HEK293T (cell line): ENCODE measurements at regions not wholly inside any gene's neighbourhood (a gene's known extent, or its start where the extent isn't known, plus 50 kb on each side); places are given as distances from the start of the nearest gene placed in this dataset.
"Not testable (repeated sequence)": the region's sequence is repeated elsewhere in the genome, so short reads cannot be mapped to it uniquely, and the experiment has no call there.

Source experiments
- CTCF ChIA-PET: fragments of 350-600 bp; formaldehyde crosslinking; extraction: SDS; loops from one replicate; lab custom pipeline; 2021; ENCODE audit warnings: antibody characterized with exemption, inconsistent platforms; lab: Yijun Ruan, JAX
- POLR2A ChIA-PET: fragments of 350-600 bp; formaldehyde crosslinking; extraction: SDS; loops from one replicate; lab custom pipeline; 2020; ENCODE audit warnings: antibody characterized with exemption, inconsistent platforms; lab: Yijun Ruan, JAX
- DNase-seq: peaks from one replicate; pipeline ENCODE4 v3.0.0; 2012; ENCODE audit warnings: mixed read lengths; ENCODE audit errors: extremely low spot score
- ARNT ChIP-seq: fragments of 450-650 bp; IDR thresholded peaks from 2 replicates; pipeline ENCODE4 v1.6.1; 2017; ENCODE audit warnings: mild to moderate bottlenecking
- BHLHE40 ChIP-seq: fragments of 450-650 bp; IDR thresholded peaks from 2 replicates; pipeline ENCODE4 v1.6.1; 2016; ENCODE audit warnings: mild to moderate bottlenecking, moderate library complexity, borderline replicate concordance
- CTBP1 ChIP-seq: fragments of 450-650 bp; IDR thresholded peaks from 2 replicates; pipeline ENCODE4 v1.6.1; 2016; ENCODE audit warnings: borderline replicate concordance
- ELF4 ChIP-seq: fragments of 450-650 bp; IDR thresholded peaks from 2 replicates; pipeline ENCODE4 v1.6.1; 2017; ENCODE audit warnings: antibody characterized with exemption
- FOXA1 ChIP-seq: fragments of 450-650 bp; IDR thresholded peaks from 2 replicates; pipeline ENCODE4 v1.6.1; 2016; ENCODE audit warnings: mild to moderate bottlenecking
- FOXK2 ChIP-seq: fragments of 450-650 bp; IDR thresholded peaks from 2 replicates; pipeline ENCODE4 v1.6.1; 2016; ENCODE audit warnings: mild to moderate bottlenecking
- FOXM1 ChIP-seq: fragments of 450-650 bp; IDR thresholded peaks from 2 replicates; pipeline ENCODE4 v1.6.1; 2017; ENCODE audit warnings: mild to moderate bottlenecking, borderline replicate concordance
- HDGF ChIP-seq: fragments of 450-650 bp; IDR thresholded peaks from 2 replicates; pipeline ENCODE4 v1.6.1; 2017; ENCODE audit warnings: antibody characterized with exemption, borderline replicate concordance
- L3MBTL2 ChIP-seq: fragments of 450-650 bp; conservative IDR thresholded peaks from 2 replicates; pipeline ENCODE4 v1.6.1; 2016; ENCODE audit warnings: mild to moderate bottlenecking
- LEF1 ChIP-seq: fragments of 450-650 bp; IDR thresholded peaks from 2 replicates; pipeline ENCODE4 v1.6.1; 2017; ENCODE audit warnings: mild to moderate bottlenecking, borderline replicate concordance
- NFRKB ChIP-seq: fragments of 450-650 bp; IDR thresholded peaks from 2 replicates; pipeline ENCODE4 v1.6.1; 2016; ENCODE audit warnings: mild to moderate bottlenecking, moderate library complexity
- SP1 ChIP-seq: fragments of 450-650 bp; IDR thresholded peaks from 2 replicates; pipeline ENCODE4 v1.6.1; 2017
- SUZ12 ChIP-seq: fragments of 450-650 bp; IDR thresholded peaks from 2 replicates; pipeline ENCODE4 v1.6.1; 2016; ENCODE audit warnings: mild to moderate bottlenecking
- TARDBP ChIP-seq: fragments of 450-650 bp; IDR thresholded peaks from 2 replicates; pipeline ENCODE4 v1.6.1; 2016
- ZNF384 ChIP-seq: fragments of 450-650 bp; IDR thresholded peaks from 2 replicates; pipeline ENCODE4 v1.6.1; 2016
- TF ChIP-seq, protein P1 (sequence below): fragments of 450-650 bp; IDR thresholded peaks from 2 replicates; pipeline ENCODE4 v1.6.1; 2016

DNA sequence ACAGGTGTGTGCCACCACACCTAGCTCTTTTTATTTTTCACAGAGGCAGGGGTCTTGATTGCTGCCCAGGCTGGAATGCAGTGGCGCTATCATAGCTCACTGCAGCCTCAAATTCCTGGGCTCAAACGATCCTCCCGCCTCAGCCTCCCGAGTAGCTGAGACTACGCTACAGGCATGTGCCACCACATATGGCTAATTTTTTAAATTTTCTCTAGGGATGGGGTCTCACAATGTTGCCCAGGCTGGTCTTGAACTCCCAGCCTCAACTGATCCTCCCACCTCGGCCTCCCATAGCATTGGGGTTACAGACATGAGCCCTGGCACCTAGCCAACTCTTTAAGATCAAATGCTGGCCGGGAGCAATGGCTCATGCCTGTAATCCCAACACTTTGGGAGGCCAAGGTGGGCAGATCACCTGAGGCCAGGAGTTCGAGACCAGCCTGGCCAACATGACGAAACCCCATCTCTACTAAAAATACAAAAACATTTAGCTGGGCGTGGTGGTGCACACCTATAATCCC is 50.6 kb upstream of the MYL10 start:
- CTCF ChIA-PET, POLR2A ChIA-PET, DNase-seq: not testable (repeated sequence)

DNA sequence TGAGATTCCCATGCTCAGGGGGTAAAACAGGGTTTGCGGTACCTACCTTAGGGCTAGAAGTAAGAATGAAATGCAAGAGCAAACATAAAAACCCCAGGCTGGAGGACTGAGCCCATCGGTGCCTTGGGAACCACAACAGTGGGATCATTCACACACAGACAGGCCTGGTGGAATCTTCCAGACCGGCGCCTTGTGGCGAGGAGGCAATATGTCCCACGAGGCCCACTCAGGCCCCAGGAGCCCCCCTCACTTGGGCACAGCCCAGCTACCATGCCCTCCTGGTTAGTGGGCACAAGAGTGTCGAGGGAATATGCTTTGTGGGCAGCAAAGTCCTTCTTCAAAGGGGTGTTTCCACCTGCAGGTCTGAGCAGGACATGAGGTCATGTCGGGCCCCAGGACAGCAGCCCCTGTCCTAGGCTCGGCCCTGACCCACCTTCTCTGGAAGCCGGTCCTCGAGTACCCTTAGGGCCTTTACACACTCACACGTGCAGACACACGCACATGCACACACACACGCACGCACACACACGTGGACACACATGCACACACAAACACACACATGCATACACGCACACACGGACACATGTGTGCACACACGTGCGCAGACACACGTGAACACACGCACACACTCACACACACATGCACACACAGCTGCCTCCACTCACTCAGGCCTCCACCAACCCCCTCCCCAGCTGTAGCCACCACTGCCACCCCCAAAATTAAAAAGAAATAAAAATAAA is 51.5 kb upstream of the MYL10 start:
- ChIA-PET CTCF (interaction anchor here (1.5 kb wide), 1 partner anchor 13 kb away, joined by 5 read pairs; no protein-coding TSS in a partner anchor), POLR2A (no interaction called here)
- TF ChIP-seq TARDBP (no peak), LEF1 (no peak), L3MBTL2 (no peak), CTBP1 (no peak), NFRKB (no peak), SP1 (no peak), ELF4 (no peak), FOXK2 (no peak), BHLHE40 (no peak), SUZ12 (no peak), ZNF384 (no peak), ARNT (no peak), HDGF (no peak), FOXM1 (no peak), FOXA1 (no peak)
- TF ChIP-seq, protein P1, sequence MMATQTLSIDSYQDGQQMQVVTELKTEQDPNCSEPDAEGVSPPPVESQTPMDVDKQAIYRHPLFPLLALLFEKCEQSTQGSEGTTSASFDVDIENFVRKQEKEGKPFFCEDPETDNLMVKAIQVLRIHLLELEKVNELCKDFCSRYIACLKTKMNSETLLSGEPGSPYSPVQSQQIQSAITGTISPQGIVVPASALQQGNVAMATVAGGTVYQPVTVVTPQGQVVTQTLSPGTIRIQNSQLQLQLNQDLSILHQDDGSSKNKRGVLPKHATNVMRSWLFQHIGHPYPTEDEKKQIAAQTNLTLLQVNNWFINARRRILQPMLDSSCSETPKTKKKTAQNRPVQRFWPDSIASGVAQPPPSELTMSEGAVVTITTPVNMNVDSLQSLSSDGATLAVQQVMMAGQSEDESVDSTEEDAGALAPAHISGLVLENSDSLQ: no peak
- DNase-seq: no peak

DNA sequence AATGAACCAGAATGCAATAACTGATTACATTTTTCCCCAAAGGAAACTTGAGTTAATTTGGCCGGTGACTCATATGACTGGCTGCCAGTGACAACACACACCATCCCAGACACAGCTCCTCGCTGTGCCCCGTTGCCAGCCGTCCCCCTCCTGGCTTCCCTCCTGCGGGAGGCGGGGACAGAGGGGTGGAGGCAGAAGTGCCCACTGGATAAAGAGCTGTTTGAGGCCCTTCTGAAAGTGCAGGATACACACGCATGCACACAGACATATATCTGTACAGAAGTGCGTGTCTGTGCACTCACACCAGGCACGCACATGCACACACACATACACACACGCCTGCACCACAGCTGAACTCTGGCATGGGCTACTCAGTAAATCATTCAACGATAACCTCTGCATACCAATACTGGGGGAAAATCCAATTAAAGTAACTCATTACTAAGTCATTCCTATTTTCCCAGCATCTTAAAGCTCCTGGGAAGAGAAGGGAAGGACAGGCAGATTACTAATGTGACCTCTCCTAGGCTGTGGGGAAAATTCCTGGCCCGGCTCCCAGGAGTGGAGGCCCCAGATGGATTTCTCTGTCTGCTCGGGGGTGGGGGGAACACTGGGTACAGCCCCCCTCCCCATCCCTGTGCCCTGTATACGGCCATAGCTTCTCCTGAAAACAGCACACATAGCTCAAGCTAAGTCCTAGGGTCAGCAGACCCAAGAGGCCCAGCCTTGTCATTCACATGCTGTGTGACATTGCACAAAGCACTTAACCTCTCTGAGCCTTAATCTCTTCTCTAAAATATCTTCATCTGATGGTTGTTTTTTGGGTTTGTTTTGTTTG is 52.3 kb upstream of the MYL10 start:
- POLR2A ChIA-PET: no interaction called here
- DNase-seq: no peak
- CTCF ChIA-PET: interaction anchor here (1.5 kb wide), 1 partner anchor 13 kb away, joined by 5 read pairs; no protein-coding TSS in a partner anchor
- TF ChIP-seq FOXM1: no peak
- TF ChIP-seq ZNF384: no peak
- TF ChIP-seq SUZ12: no peak
- no peak for TF ChIP-seq ELF4
- no peak for TF ChIP-seq ARNT
- no peak for TF ChIP-seq HDGF
- no peak for TF ChIP-seq NFRKB
- TF ChIP-seq CTBP1: no peak
- TF ChIP-seq, protein P1: no peak
- TF ChIP-seq LEF1: no peak
- TF ChIP-seq L3MBTL2: no peak
- no peak for TF ChIP-seq SP1
- TF ChIP-seq FOXK2: no peak
- no peak for TF ChIP-seq TARDBP

DNA sequence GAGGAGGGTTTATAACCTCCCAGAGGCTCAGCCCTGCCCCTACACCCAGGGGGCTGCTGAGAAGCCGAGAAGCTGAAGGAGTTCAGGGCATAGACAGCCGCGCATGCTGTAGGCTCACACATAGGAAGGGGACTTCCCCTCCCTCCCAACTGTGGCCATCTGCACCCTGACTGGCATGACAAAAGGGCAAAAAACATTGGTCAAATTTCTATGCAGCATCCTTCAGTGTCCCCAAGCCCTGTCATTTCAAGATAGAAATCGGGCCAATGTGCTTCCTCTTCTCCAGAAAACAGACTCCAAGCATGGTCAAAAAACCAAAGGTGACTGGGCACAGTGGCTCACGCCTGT is 55.9 kb upstream of the MYL10 start:
- ChIA-PET CTCF (no interaction called here), POLR2A (no interaction called here)
- TF ChIP-seq ZNF384: no peak
- TF ChIP-seq TARDBP: no peak
- TF ChIP-seq SUZ12: no peak
- TF ChIP-seq, protein P1: no peak
- no peak for TF ChIP-seq NFRKB
- no peak for TF ChIP-seq ELF4
- no peak for TF ChIP-seq SP1
- TF ChIP-seq HDGF: no peak
- no peak for TF ChIP-seq L3MBTL2
- no peak for DNase-seq

DNA sequence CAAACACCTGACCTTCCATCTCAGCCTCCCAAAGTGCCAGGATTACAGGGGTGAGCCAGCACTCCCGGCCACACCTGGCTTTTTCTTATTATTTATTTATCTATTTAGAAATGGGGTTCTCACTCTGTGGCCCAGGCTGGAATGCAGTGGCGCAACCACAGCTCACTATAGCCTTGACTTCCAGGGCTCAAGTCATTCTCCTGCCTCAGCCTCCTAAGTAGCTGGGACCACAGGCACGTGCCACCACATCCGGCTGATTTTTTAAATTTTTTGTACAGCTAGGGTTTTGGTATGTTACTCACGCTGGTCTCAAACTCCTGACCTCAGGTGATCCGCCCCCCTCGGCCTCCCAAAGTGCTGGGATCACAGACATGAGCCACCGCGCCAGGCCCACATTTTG is 56.9 kb upstream of the MYL10 start:
- no peak for DNase-seq
- CTCF ChIA-PET: interaction anchor here (0.7 kb wide), 1 partner anchor 43 kb away, joined by 3 read pairs; no protein-coding TSS in a partner anchor
- TF ChIP-seq L3MBTL2: no peak
- TF ChIP-seq, protein P1: no peak
- no peak for TF ChIP-seq BHLHE40
- no peak for TF ChIP-seq FOXA1
- TF ChIP-seq FOXK2: no peak
- no peak for TF ChIP-seq NFRKB
- no peak for TF ChIP-seq HDGF
- no peak for TF ChIP-seq ZNF384
- no peak for TF ChIP-seq ARNT
- TF ChIP-seq ELF4: no peak
- TF ChIP-seq LEF1: no peak

More for the DNA sequence above, 56.9 kb upstream of the MYL10 start:
- POLR2A ChIA-PET: no interaction called here
